Pons (tissue), 1 donor: ENCODE measurements at regions not wholly inside any gene's neighbourhood (a gene's known extent, or its start where the extent isn't known, plus 50 kb on each side); places are given as distances from the start of the nearest gene placed in this dataset.
"Not testable (repeated sequence)": the region's sequence is repeated elsewhere in the genome, so short reads cannot be mapped to it uniquely, and the experiment has no call there.

Experiments
- DNase-seq: peaks from one replicate; pipeline ENCODE4 v3.0.0-alpha.2; 2016; ENCODE audit warnings: low spot score

GRCh38 chr7:93739424-93739823 lies 151.1 kb downstream of the TFPI2 start:
- DNase-seq, result no peak

GRCh38 chr7:93737953-93738352 lies 152.6 kb downstream of the TFPI2 start:
- DNase-seq, result no peak

GRCh38 chr7:93736668-93737369 lies 153.7 kb downstream of the TFPI2 start:
- no peak for DNase-seq

DNA sequence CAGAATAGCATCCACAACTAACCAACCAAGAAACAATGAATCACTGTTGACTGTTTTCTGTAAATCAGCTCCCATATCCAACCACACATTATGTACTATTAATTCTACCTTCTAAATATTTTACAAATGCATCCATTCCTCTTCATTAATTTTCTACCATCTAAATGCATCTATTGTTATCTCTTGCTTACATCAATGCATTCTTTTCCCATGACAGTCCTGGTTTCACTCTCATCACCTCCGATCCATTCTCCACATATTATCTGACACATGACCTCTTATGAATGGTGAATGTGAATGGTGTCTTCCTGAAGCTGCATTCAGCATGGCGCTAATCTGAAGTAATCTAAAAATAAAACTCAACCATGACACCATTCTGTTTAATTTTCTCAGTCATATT lies 153.8 kb upstream of the CALCR start:
- no peak for DNase-seq

DNA sequence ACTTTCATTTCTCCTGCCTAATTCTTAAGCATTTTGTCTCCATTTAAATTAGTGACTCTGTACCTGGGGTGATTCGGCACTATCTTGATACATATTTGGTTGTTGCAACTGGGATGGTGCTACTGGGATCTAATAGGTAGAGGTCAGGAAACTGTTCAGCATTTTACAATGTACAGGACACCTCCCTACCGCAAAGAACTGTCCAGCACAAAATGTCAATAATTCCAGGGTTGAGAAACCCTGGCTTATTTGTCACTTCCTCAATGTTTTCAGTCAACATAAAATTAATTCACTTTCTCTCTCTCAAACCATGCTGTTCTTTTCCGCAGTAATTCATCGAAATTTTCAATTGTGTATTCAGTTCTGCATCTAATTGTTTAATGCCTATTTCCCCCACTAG lies 151.4 kb upstream of the CALCR start:
- DNase-seq, result no peak

DNA sequence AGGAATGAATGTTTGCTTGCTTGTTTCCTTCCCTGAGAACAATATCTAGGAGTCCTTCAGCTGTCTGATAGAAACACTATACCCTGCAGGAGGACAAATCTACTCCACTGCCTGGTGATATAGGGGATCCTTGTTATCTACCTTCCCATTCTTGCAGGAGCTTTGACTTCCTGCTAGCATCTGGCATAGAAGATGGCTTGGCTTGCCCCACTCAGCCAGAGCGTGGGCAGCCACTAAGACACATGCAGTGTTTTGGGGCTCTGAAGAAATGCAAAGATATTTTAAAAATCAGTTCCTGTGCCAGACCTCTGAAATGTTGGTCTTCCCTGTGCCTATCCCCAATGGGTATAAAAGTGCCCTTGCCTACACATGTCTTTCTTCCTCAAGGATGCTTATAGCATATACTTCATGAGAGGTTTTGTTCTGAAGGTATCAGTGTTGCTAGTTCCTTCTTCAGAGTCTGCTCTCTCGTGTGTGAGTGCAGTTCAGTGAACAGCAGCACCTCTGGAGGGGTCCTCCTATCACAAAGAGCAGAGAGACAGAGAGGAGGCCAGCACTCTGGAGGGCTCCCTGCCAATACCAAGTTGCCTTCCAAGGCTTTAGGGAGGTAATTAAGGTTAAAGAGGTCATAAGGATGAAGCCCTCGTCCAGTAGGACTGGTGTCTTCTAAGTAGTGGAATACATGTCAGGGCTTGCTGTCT lies 149.1 kb upstream of the CALCR start:
- DNase-seq, result no peak

DNA sequence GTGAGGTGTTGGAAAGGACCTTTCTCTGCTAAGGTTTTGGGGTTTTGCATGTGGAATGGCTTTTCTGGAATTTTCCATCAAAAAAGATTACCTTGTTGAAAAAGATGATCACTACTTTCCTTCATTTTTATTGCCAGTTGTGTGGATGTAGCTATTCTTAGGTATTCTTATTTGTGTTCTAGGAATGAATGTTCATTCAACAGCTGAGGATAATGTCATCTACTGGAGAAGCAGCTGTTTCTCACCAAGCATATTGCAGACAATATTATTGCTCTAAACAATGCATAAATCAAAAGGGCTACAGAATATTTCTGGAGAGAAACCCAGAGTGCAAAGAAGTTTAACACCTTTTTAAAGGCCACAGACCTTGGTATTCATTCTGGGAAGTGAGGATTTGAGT lies 145.6 kb upstream of the CALCR start:
- DNase-seq, result no peak

DNA sequence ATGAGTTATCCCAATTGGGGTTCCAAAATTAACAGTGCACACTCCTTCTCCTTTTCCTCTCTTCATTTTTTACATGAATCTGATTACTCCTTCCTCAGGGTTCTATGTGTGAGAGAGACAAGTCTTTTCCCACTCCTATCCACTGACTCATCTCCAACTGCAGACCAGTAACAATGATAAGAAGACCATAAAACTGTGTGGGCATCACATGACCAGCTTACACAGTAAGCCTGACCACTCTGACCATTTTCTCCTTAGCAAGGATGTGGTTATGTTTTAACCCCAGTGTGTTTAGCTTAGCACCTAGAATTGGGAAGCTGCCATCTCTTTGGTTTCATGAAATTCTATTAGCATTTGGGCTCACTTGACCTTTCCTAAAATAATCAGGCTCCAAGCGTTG lies 145.0 kb upstream of the CALCR start:
- DNase-seq, result no peak

DNA sequence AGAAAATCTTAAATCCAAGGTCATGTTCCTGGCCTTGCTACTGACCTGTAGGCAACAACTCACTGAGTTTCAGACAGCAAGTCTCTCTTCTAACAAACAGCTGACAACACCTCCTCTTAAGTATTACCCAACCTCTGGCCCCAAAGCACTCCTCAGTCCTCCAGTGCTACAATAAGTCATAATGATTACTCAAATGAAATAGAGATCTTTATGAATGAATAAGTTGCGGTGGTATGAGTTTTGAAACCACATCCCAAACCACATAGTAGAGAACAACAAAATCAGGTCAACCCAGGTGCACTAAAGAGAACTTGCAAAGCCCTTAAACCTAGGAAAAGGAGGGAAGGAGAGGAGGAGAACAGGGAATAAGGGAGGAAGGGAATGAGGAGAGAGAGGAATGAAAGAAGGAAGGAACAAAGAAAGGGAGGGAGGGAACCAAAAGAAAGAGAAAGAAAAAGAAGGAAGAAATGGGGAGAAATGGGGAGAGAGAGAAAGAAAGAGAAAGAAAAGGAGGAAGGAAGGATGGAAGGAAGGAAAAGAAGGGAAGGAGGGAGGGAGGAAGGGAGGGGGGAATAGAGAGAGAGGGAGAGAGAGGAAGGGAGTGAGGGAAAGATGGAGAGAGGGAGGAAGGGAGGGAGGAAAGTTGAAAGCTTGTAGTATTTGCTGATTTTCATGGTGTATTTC lies 142.8 kb upstream of the CALCR start:
- no peak for DNase-seq

DNA sequence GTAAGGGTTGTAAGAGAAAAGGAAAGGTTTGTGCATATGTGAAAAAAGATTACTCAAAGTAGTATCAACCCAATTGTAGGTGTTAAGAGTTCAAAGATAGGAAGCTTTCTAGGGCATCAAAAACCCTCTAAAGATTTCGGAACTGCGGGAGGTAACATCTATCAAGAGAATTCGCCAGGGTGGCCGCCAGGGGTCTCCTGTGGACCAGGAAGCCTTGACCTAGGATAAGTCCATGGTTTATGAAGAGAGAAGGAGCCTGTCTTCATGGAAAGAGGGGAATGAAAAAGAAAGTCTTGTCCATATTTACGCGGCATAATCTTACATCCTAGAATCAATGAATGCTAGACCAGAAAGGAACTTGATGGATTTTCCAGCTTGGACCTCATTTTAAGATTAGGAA lies 140.7 kb upstream of the CALCR start:
- DNase-seq, result peak; percentile 6

DNA sequence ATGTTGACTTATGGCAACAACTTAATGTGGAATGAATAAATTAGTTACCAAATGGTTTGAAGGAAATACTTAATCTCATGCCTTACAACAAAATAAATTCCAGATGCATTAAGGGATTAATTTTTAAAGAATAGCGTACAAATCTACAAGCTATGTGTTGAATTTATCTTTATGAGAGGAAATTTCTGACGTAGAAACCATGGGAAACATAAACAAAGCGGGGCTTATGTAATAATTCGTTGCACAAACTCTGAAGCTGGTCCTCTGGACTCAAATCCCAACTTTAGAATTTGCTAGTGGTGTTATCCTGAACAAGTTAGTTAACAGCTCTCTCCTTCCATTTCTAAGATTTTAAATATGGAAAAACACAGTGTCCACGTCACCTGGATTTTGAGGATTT lies 137.4 kb upstream of the CALCR start:
- DNase-seq, result no peak

GRCh38 chr7:93708255-93708654 lies 133.7 kb upstream of the CALCR start:
- DNase-seq, result not testable (repeated sequence)

DNA sequence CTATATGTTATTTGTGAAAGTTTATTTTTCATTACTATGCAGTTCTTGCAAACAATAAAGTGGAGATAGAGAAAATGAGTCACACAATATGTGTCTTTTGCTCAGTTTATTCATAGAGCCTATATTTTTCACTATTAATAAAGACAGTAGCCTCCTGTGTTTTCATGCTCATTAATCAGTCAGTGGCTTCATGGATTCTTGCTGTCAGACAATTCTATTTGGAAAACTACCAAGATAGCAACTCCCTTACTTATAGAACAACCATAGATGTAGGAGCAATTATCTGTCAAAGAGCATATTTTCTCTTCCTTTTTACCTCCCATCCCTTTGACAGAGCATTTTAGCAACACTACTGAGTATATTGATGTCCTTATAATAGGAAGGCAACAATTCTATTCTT lies 132.7 kb upstream of the CALCR start:
- DNase-seq, result no peak

DNA sequence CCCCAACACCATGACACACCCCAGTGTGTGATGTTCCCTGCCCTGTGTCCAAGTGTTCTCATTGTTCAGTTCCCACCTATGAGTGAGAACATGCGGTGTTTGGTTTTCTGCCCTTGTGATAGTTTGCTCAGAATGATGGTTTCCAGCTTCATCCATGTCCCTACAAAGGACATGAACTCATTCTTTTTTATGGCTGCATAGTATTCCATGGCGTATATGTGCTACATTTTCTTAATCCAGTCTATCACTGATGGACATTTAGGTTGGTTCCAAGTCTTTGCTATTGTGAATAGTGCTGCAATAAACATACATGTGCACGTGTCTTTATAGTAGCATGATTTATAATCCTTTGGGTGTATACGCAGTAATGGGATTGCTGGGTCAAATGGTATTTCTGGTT lies 131.6 kb upstream of the CALCR start:
- DNase-seq, result not testable (repeated sequence)

DNA sequence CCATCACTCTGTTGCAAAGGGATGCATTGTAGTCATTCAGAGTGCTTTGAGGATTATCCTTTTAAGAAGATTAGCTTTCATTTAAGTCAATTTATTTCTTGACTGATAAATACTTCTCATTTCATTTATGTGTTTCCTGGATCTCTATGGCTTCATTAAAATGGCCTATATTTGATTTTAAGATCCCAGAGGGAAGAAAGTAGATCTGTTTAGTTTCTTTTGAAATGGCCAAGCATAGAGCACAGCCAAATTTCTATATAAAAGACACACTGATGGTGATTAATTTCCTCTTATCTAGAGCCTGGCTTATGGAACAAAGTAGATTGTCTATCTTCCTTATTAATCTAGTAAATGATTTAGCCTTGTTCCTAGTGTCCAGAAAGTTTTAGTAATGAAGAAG lies 129.7 kb upstream of the CALCR start:
- DNase-seq, result no peak

DNA sequence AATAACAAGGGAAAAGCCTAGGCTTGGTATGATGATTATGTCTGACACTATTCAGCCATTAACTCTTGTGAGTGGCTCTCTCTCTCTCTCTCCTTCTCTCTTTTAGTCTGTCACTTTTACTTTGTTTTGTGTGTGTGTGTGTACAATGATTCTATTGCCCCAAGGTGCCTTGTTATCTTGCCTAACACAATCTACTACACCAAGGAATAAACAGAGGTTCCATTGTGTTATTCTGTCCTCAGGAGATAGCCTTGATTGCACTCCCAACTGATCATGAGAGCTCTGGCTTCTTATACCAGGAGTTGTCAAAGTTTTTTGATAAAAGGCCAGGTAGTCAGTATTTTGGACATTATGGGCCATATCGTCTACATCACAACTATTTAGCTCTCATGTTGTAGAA lies 123.4 kb upstream of the CALCR start:
- no peak for DNase-seq

- no peak for DNase-seq
These were observed 119.3 kb upstream of the CALCR start for GRCh38 chr7:93693796-93694195.

DNA sequence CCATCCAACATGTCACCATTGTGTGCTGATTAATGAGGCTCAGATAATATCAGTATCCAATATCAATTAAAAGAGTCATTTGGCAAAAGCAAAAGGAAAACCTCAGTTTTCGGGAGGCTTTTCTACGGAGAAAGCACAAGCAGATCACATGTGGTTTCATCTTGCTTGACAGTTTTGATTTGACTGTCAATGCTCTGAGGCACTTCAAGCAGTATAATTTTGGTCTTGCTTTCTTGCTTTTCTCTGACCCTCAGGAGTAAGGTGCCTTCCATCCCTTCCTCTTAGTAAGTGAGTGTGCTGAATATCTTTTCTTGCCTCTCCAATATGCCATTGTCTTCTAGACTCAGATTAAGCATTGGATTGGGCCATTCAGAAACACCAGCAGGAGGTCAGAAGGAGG lies 115.5 kb upstream of the CALCR start:
- DNase-seq, result no peak

DNA sequence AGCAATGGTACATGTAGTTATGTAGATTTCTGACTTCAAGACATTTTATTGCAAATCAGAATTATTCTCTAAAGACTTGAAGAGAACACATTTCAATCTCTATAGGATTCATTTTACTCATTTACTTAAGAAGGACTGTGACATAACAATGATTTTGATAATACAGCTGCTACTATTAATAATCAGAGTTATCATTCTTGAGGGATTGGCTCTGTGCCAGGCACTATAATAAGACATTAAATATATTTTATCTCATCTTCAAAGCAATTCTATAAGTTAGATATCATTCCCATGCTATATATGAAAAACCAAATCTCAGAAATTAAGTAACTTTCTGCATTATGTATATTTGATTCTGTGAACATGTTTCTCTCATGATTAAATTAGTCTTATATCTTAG lies 103.7 kb upstream of the CALCR start:
- DNase-seq, result no peak

DNA sequence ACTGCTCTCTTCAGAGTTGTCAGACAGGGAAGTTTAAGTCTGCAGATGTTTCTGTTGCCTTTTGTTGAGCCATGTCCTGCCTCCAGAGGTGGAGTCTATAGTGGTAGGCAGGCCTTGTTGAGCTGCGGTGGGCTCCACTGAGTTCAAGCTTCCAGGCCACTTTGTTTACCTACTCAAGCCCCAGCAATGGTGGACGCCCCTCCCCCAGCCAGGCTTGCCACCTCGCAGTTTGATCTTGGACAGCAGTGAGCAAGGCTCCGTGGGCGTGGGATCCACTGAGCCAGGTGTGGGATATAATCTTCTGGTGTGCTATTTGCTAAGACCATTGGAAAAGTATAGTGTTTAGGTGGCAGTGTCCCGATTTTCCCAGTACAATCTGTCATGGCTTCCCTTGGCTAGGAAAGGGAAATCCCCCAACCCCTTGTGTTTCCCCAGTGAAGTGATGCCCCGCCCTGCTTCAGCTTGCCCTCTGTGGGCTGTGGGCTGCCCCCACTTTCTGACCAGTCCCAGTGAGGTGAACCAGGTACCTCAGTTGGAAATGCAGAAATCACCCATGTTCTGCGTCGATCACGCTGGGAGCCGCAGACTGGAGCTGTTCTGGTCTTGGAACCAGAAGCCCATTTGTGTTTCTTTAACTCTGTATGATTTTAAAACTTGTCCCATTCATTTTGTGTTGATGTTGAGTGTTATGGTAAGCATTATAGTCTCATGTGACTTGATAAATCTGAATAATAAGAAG lies 89.2 kb upstream of the CALCR start:
- DNase-seq, result no peak

GRCh38 chr7:93658163-93658562 lies 83.6 kb upstream of the CALCR start:
- not testable (repeated sequence) for DNase-seq

GRCh38 chr7:93651603-93652159 lies 77.2 kb upstream of the CALCR start:
- DNase-seq, result no peak
